ENCODE measurements at regions not wholly inside any gene's neighbourhood (a gene's known extent, or its start where the extent isn't known, plus 50 kb on each side); places are given as distances from the start of the nearest gene placed in this dataset.

GRCh38 chrX:727738-728621, 97.4 kb downstream of the SHOX start:
- Histone ChIP-seq H3K4me2 (ENCODE audit: low read length) (no peak overlapping the region), H2AK5ac (ENCODE audit: low read length) (no peak overlapping the region), H4K5ac (ENCODE audit: low read length) (no peak overlapping the region), H3K4ac (ENCODE audit: low read depth, low read length) (no peak overlapping the region), H3K4me3 (ENCODE audit: low read length) (no peak overlapping the region), H2BK5ac (ENCODE audit: low read length) (no peak overlapping the region), H4K8ac (ENCODE audit: low read depth, low read length) (no peak overlapping the region), H3K9ac (ENCODE audit: low read length) (no peak overlapping the region), H3K36me3 (ENCODE audit: control insufficient read depth, insufficient read depth, low read length) (no peaks in the 10 kb centered on the region), H3K23ac (ENCODE audit: low read length) (no peak overlapping the region), H3K18ac (ENCODE audit: low read length) (no peak overlapping the region), H3K27me3 (ENCODE audit: insufficient read depth, low read length, poor library complexity) (no peaks in the 10 kb centered on the region), H3K4me1 (ENCODE audit: control insufficient read depth, low read depth, low read length) (no peaks in the 10 kb centered on the region), H3K79me1 (ENCODE audit: low read length) (no peaks in the 10 kb centered on the region), H2BK120ac (ENCODE audit: low read depth, low read length) (no peak overlapping the region), H2BK15ac (replicated peaks; ENCODE audit: low read depth) (no peak overlapping the region), H3K79me2 (ENCODE audit: control insufficient read depth, insufficient read depth, low read length) (no peaks in the 10 kb centered on the region), H3K27ac (ENCODE audit: low read depth, low read length) (no peak overlapping the region), H3K56ac (ENCODE audit: low read length) (no peak overlapping the region)
- DNase-seq = peak; percentile 59
- WGBS (ENCODE audit: extremely low coverage, insufficient coverage, low lambda C conversion rate) = no CpG with 5 or more reads among the region's 22 CpGs

- no peak for DNase-seq
- no peak overlapping the region for H3K23ac ChIP-seq (ENCODE audit: low read length)
These were observed 95.4 kb downstream of the SHOX start for GRCh38 chrX:725971-726370.

GRCh38 chrX:724256-724655, 93.7 kb downstream of the SHOX start:
- Histone ChIP-seq H3K9ac (ENCODE audit: low read length) (no peak overlapping the region), H3K79me1 (ENCODE audit: low read length) (no peaks in the 10 kb centered on the region), H3K56ac (ENCODE audit: low read length) (no peak overlapping the region), H3K27me3 (ENCODE audit: insufficient read depth, low read length, poor library complexity) (no peaks in the 10 kb centered on the region), H3K4ac (ENCODE audit: low read depth, low read length) (no peak overlapping the region), H2BK5ac (ENCODE audit: low read length) (no peak overlapping the region), H3K36me3 (ENCODE audit: control insufficient read depth, insufficient read depth, low read length) (no peaks in the 10 kb centered on the region), H3K18ac (ENCODE audit: low read length) (no peak overlapping the region), H3K79me2 (ENCODE audit: control insufficient read depth, insufficient read depth, low read length) (no peaks in the 10 kb centered on the region), H2AK5ac (ENCODE audit: low read length) (no peak overlapping the region), H2BK120ac (ENCODE audit: low read depth, low read length) (no peak overlapping the region), H2BK15ac (replicated peaks; ENCODE audit: low read depth) (no peak overlapping the region), H3K27ac (ENCODE audit: low read depth, low read length) (no peak overlapping the region), H4K8ac (ENCODE audit: low read depth, low read length) (no peak overlapping the region), H3K23ac (ENCODE audit: low read length) (no peak overlapping the region), H4K5ac (ENCODE audit: low read length) (no peak overlapping the region), H3K4me3 (ENCODE audit: low read length) (no peak overlapping the region), H3K4me2 (ENCODE audit: low read length) (no peak overlapping the region), H3K4me1 (ENCODE audit: control insufficient read depth, low read depth, low read length) (no peaks in the 10 kb centered on the region)
- DNase-seq = no peak
- WGBS (ENCODE audit: extremely low coverage, insufficient coverage, low lambda C conversion rate) = no CpG with 5 or more reads among the region's 4 CpGs

More at GRCh38 chrX:725971-726370, 95.4 kb downstream of the SHOX start:
- no peak overlapping the region for H2AK5ac ChIP-seq (ENCODE audit: low read length)
- H3K4me3 ChIP-seq (ENCODE audit: low read length) = no peak overlapping the region
- H2BK120ac ChIP-seq (ENCODE audit: low read depth, low read length) = no peak overlapping the region
- WGBS (ENCODE audit: extremely low coverage, insufficient coverage, low lambda C conversion rate) = no CpG with 5 or more reads among the region's 9 CpGs
- no peak overlapping the region for H3K9ac ChIP-seq (ENCODE audit: low read length)
- H3K4me1 ChIP-seq (ENCODE audit: control insufficient read depth, low read depth, low read length) = no peaks in the 10 kb centered on the region
- no peak overlapping the region for H3K4me2 ChIP-seq (ENCODE audit: low read length)
- H4K8ac ChIP-seq (ENCODE audit: low read depth, low read length) = no peak overlapping the region
- no peak overlapping the region for H3K4ac ChIP-seq (ENCODE audit: low read depth, low read length)
- H3K79me1 ChIP-seq (ENCODE audit: low read length) = no peaks in the 10 kb centered on the region
- no peak overlapping the region for H2BK5ac ChIP-seq (ENCODE audit: low read length)
- no peak overlapping the region for H4K5ac ChIP-seq (ENCODE audit: low read length)
- H3K18ac ChIP-seq (ENCODE audit: low read length) = no peak overlapping the region
- H3K36me3 ChIP-seq (ENCODE audit: control insufficient read depth, insufficient read depth, low read length) = no peaks in the 10 kb centered on the region
- H3K27me3 ChIP-seq (ENCODE audit: insufficient read depth, low read length, poor library complexity) = no peaks in the 10 kb centered on the region
- H3K56ac ChIP-seq (ENCODE audit: low read length) = no peak overlapping the region
- H2BK15ac ChIP-seq (replicated peaks; ENCODE audit: low read depth) = no peak overlapping the region
- no peak overlapping the region for H3K27ac ChIP-seq (ENCODE audit: low read depth, low read length)
- H3K79me2 ChIP-seq (ENCODE audit: control insufficient read depth, insufficient read depth, low read length) = no peaks in the 10 kb centered on the region

- Histone ChIP-seq H3K27ac (ENCODE audit: low read depth, low read length) (no peak overlapping the region), H4K5ac (ENCODE audit: low read length) (no peak overlapping the region), H3K9ac (ENCODE audit: low read length) (no peak overlapping the region), H3K23ac (ENCODE audit: low read length) (no peak overlapping the region), H3K18ac (ENCODE audit: low read length) (no peak overlapping the region), H3K4me2 (ENCODE audit: low read length) (no peak overlapping the region), H2AK5ac (ENCODE audit: low read length) (no peak overlapping the region), H3K79me2 (ENCODE audit: control insufficient read depth, insufficient read depth, low read length) (no peaks in the 10 kb centered on the region), H2BK15ac (replicated peaks; ENCODE audit: low read depth) (no peak overlapping the region), H3K4ac (ENCODE audit: low read depth, low read length) (no peak overlapping the region), H3K4me1 (ENCODE audit: control insufficient read depth, low read depth, low read length) (no peaks in the 10 kb centered on the region), H2BK5ac (ENCODE audit: low read length) (no peak overlapping the region), H3K36me3 (ENCODE audit: control insufficient read depth, insufficient read depth, low read length) (no peaks in the 10 kb centered on the region), H3K79me1 (ENCODE audit: low read length) (no peaks in the 10 kb centered on the region), H3K56ac (ENCODE audit: low read length) (no peak overlapping the region), H3K4me3 (ENCODE audit: low read length) (no peak overlapping the region), H3K27me3 (ENCODE audit: insufficient read depth, low read length, poor library complexity) (no peaks in the 10 kb centered on the region), H2BK120ac (ENCODE audit: low read depth, low read length) (no peak overlapping the region), H4K8ac (ENCODE audit: low read depth, low read length) (no peak overlapping the region)
- no CpG with 5 or more reads among the region's 6 CpGs for WGBS (ENCODE audit: extremely low coverage, insufficient coverage, low lambda C conversion rate)
- no peak for DNase-seq
These were observed 93.2 kb downstream of the SHOX start for GRCh38 chrX:723781-724180.

GRCh38 chrX:721354-721753, 90.8 kb downstream of the SHOX start:
- no peak overlapping the region for H3K9ac ChIP-seq (ENCODE audit: low read length)
- no peak overlapping the region for H4K8ac ChIP-seq (ENCODE audit: low read depth, low read length)
- H2BK120ac ChIP-seq (ENCODE audit: low read depth, low read length) = no peak overlapping the region
- no peak overlapping the region for H2BK5ac ChIP-seq (ENCODE audit: low read length)
- H3K4me3 ChIP-seq (ENCODE audit: low read length) = no peak overlapping the region
- no peaks in the 10 kb centered on the region for H3K36me3 ChIP-seq (ENCODE audit: control insufficient read depth, insufficient read depth, low read length)
- H3K4ac ChIP-seq (ENCODE audit: low read depth, low read length) = no peak overlapping the region
- H4K5ac ChIP-seq (ENCODE audit: low read length) = no peak overlapping the region
- no peak overlapping the region for H2AK5ac ChIP-seq (ENCODE audit: low read length)
- WGBS (ENCODE audit: extremely low coverage, insufficient coverage, low lambda C conversion rate) = no CpG with 5 or more reads among the region's 14 CpGs
- no peaks in the 10 kb centered on the region for H3K4me1 ChIP-seq (ENCODE audit: control insufficient read depth, low read depth, low read length)
- no peaks in the 10 kb centered on the region for H3K79me2 ChIP-seq (ENCODE audit: control insufficient read depth, insufficient read depth, low read length)
- H3K79me1 ChIP-seq (ENCODE audit: low read length) = no peaks in the 10 kb centered on the region
- no peaks in the 10 kb centered on the region for H3K27me3 ChIP-seq (ENCODE audit: insufficient read depth, low read length, poor library complexity)
- H3K23ac ChIP-seq (ENCODE audit: low read length) = no peak overlapping the region
- H2BK15ac ChIP-seq (replicated peaks; ENCODE audit: low read depth) = no peak overlapping the region
- no peak overlapping the region for H3K18ac ChIP-seq (ENCODE audit: low read length)
- H3K27ac ChIP-seq (ENCODE audit: low read depth, low read length) = no peak overlapping the region
- H3K56ac ChIP-seq (ENCODE audit: low read length) = no peak overlapping the region
- DNase-seq = no peak
- H3K4me2 ChIP-seq (ENCODE audit: low read length) = no peak overlapping the region

- Histone ChIP-seq H2BK15ac (replicated peaks; ENCODE audit: low read depth) (no peak overlapping the region), H3K36me3 (ENCODE audit: control insufficient read depth, insufficient read depth, low read length) (no peaks in the 10 kb centered on the region), H3K27ac (ENCODE audit: low read depth, low read length) (no peak overlapping the region), H3K23ac (ENCODE audit: low read length) (no peak overlapping the region), H3K79me2 (ENCODE audit: control insufficient read depth, insufficient read depth, low read length) (no peaks in the 10 kb centered on the region), H3K4me3 (ENCODE audit: low read length) (no peak overlapping the region), H3K27me3 (ENCODE audit: insufficient read depth, low read length, poor library complexity) (no peaks in the 10 kb centered on the region), H2AK5ac (ENCODE audit: low read length) (no peak overlapping the region), H2BK120ac (ENCODE audit: low read depth, low read length) (no peak overlapping the region), H4K5ac (ENCODE audit: low read length) (no peak overlapping the region), H3K56ac (ENCODE audit: low read length) (no peak overlapping the region), H3K4ac (ENCODE audit: low read depth, low read length) (no peak overlapping the region), H3K4me1 (ENCODE audit: control insufficient read depth, low read depth, low read length) (no peaks in the 10 kb centered on the region), H2BK5ac (ENCODE audit: low read length) (no peak overlapping the region), H3K9ac (ENCODE audit: low read length) (no peak overlapping the region), H4K8ac (ENCODE audit: low read depth, low read length) (no peak overlapping the region), H3K79me1 (ENCODE audit: low read length) (no peaks in the 10 kb centered on the region), H3K4me2 (ENCODE audit: low read length) (no peak overlapping the region), H3K18ac (ENCODE audit: low read length) (no peak overlapping the region)
- WGBS (ENCODE audit: extremely low coverage, insufficient coverage, low lambda C conversion rate) = 100% methylated on average over 1 of the region's 9 CpGs
- no peak for DNase-seq
These were observed 90.2 kb downstream of the SHOX start for GRCh38 chrX:720825-721224.
